ENCODE measurements at regions not wholly inside any gene's neighbourhood (a gene's known extent, or its start where the extent isn't known, plus 50 kb on each side); places are given as distances from the start of the nearest gene placed in this dataset.

GRCh38 chr17:65405563-65405962, 155.9 kb downstream of the AXIN2 start:
- Histone ChIP-seq H3K36me3 (ENCODE audit: insufficient read depth, low read length) (no peaks in the 10 kb centered on the region), H4K20me1 (ENCODE audit: insufficient read depth, low read length) (no peaks in the 10 kb centered on the region), H3K27me3 (ENCODE audit: insufficient read depth, low read length) (peaks cover 17% of the 10 kb centered on the region), H2AFZ (ENCODE audit: low read length) (no peak overlapping the region), H3K27ac (ENCODE audit: low read depth, low read length) (no peak overlapping the region), H3K9me3 (ENCODE audit: low read depth, low read length) (no peaks in the 10 kb centered on the region), H3K4me2 (ENCODE audit: insufficient read depth, low read length) (no peak overlapping the region), H3K4me3 (ENCODE audit: insufficient read depth, low read length) (no peak overlapping the region), H3K79me2 (ENCODE audit: insufficient read depth, low read length) (no peaks in the 10 kb centered on the region), H3K4me1 (ENCODE audit: insufficient read depth, low read length) (no peaks in the 10 kb centered on the region)
- DNase-seq (ENCODE audit: insufficient read length, low spot score, missing footprints), result no peak
- TF ChIP-seq CTCF (IDR thresholded peaks at IDR 0.05; ENCODE audit: extremely low read depth, low read depth, low read length), result no peak

- Histone ChIP-seq H3K9me3 (ENCODE audit: low read depth, low read length) (no peaks in the 10 kb centered on the region), H3K27me3 (ENCODE audit: insufficient read depth, low read length) (peaks cover 23% of the 10 kb centered on the region), H3K4me3 (ENCODE audit: insufficient read depth, low read length) (no peak overlapping the region), H3K4me2 (ENCODE audit: insufficient read depth, low read length) (no peak overlapping the region), H3K36me3 (ENCODE audit: insufficient read depth, low read length) (no peaks in the 10 kb centered on the region), H3K79me2 (ENCODE audit: insufficient read depth, low read length) (no peaks in the 10 kb centered on the region), H3K27ac (ENCODE audit: low read depth, low read length) (no peak overlapping the region), H3K4me1 (ENCODE audit: insufficient read depth, low read length) (no peaks in the 10 kb centered on the region), H4K20me1 (ENCODE audit: insufficient read depth, low read length) (no peaks in the 10 kb centered on the region), H2AFZ (ENCODE audit: low read length) (no peak overlapping the region)
- TF ChIP-seq CTCF (IDR thresholded peaks at IDR 0.05; ENCODE audit: extremely low read depth, low read depth, low read length), result no peak
- DNase-seq (ENCODE audit: insufficient read length, low spot score, missing footprints), result peak; percentile 8
Measured at GRCh38 chr17:65404761-65405160, 156.7 kb downstream of the AXIN2 start.

- Histone ChIP-seq H3K27ac (ENCODE audit: low read depth, low read length) (no peak overlapping the region), H3K9me3 (ENCODE audit: low read depth, low read length) (no peaks in the 10 kb centered on the region), H3K36me3 (ENCODE audit: insufficient read depth, low read length) (no peaks in the 10 kb centered on the region), H3K4me2 (ENCODE audit: insufficient read depth, low read length) (no peak overlapping the region), H3K4me1 (ENCODE audit: insufficient read depth, low read length) (no peaks in the 10 kb centered on the region), H4K20me1 (ENCODE audit: insufficient read depth, low read length) (no peaks in the 10 kb centered on the region), H3K4me3 (ENCODE audit: insufficient read depth, low read length) (no peak overlapping the region), H2AFZ (ENCODE audit: low read length) (no peak overlapping the region), H3K27me3 (ENCODE audit: insufficient read depth, low read length) (peaks cover 23% of the 10 kb centered on the region), H3K79me2 (ENCODE audit: insufficient read depth, low read length) (no peaks in the 10 kb centered on the region)
- DNase-seq (ENCODE audit: insufficient read length, low spot score, missing footprints), result peak; percentile 48
- no peak for TF ChIP-seq CTCF (IDR thresholded peaks at IDR 0.05; ENCODE audit: extremely low read depth, low read depth, low read length)
Measured at GRCh38 chr17:65403626-65404025, 157.8 kb downstream of the AXIN2 start.

- Histone ChIP-seq H4K20me1 (ENCODE audit: insufficient read depth, low read length) (no peaks in the 10 kb centered on the region), H3K27ac (ENCODE audit: low read depth, low read length) (no peak overlapping the region), H3K27me3 (ENCODE audit: insufficient read depth, low read length) (peaks cover 23% of the 10 kb centered on the region), H3K4me3 (ENCODE audit: insufficient read depth, low read length) (no peak overlapping the region), H3K79me2 (ENCODE audit: insufficient read depth, low read length) (no peaks in the 10 kb centered on the region), H2AFZ (ENCODE audit: low read length) (no peak overlapping the region), H3K4me1 (ENCODE audit: insufficient read depth, low read length) (no peaks in the 10 kb centered on the region), H3K4me2 (ENCODE audit: insufficient read depth, low read length) (no peak overlapping the region), H3K9me3 (ENCODE audit: low read depth, low read length) (no peaks in the 10 kb centered on the region), H3K36me3 (ENCODE audit: insufficient read depth, low read length) (no peaks in the 10 kb centered on the region)
- no peak for TF ChIP-seq CTCF (IDR thresholded peaks at IDR 0.05; ENCODE audit: extremely low read depth, low read depth, low read length)
- peak; percentile 23 for DNase-seq (ENCODE audit: insufficient read length, low spot score, missing footprints)
Measured at GRCh38 chr17:65402513-65403496, 158.6 kb downstream of the AXIN2 start.
